PC-9 (cell line): ENCODE measurements at regions not wholly inside any gene's neighbourhood (a gene's known extent, or its start where the extent isn't known, plus 50 kb on each side); places are given as distances from the start of the nearest gene placed in this dataset.

ENCODE experiments used
- BruUV-seq: library from RNA; stranded (reverse); fragments of 400-500 nt; replicated peaks from 2 replicates; lab custom pipeline; 2021; lab: Mats Ljungman, UMichigan
- CTCF ChIA-PET: fragments of 300-600 bp; sonication (Branson Sonifier 250); formaldehyde crosslinking; loops from one replicate; lab custom pipeline; 2022; ENCODE audit warnings: antibody characterized with exemption; lab: Charles Lee
- POLR2A ChIA-PET: fragments of 300-600 bp; sonication (Branson Sonifier 250); formaldehyde crosslinking; loops from one replicate; lab custom pipeline; 2022; ENCODE audit warnings: antibody characterized with exemption; ENCODE audit not compliant: unreplicated experiment; lab: Charles Lee
- DNase-seq, 2 experiments: peaks; one replicate each; pipeline versions ENCODE4 v3.0.0 to v3.0.0-alpha.2; 2015 to 2022; ENCODE audit warnings: mixed read lengths in 1 of 2
- H2AFZ ChIP-seq: fragments of 200-600 bp; sonication (generic); 2 replicates; pipeline ENCODE4 v1.8.1; 2017; ENCODE audit warnings: antibody characterized with exemption
- H3F3A ChIP-seq: fragments of 200-600 bp; sonication (generic); 2 replicates; pipeline ENCODE4 v1.8.1; 2017; ENCODE audit warnings: antibody characterized with exemption, mild to moderate bottlenecking, low read depth; ENCODE audit not compliant: insufficient read depth
- H3K27ac ChIP-seq: fragments of 200-600 bp; sonication (generic); 2 replicates; pipeline ENCODE4 v1.6.1; 2016; ENCODE audit warnings: mixed run types
- H3K27me3 ChIP-seq: fragments of 200-600 bp; sonication (generic); 2 replicates; pipeline ENCODE4 v1.6.1; 2016; ENCODE audit warnings: low read depth, mixed run types; ENCODE audit not compliant: insufficient read depth
- H3K36me3 ChIP-seq: fragments of 200-600 bp; sonication (generic); 2 replicates; pipeline ENCODE4 v1.6.1; 2016; ENCODE audit warnings: low read depth, mixed run types
- H3K4me1 ChIP-seq: fragments of 200-600 bp; sonication (generic); replicated peaks from 2 replicates; pipeline ENCODE4 v1.6.1; 2016; ENCODE audit warnings: mixed run types; ENCODE audit not compliant: insufficient read depth
- H3K4me2 ChIP-seq: fragments of 200-600 bp; sonication (generic); 2 replicates; pipeline ENCODE4 v1.6.1; 2017; ENCODE audit warnings: mixed run types
- H3K4me3 ChIP-seq: fragments of 200-600 bp; sonication (generic); 2 replicates; pipeline ENCODE4 v1.6.1; 2016; ENCODE audit warnings: mixed run types
- H3K79me2 ChIP-seq: fragments of 200-600 bp; sonication (generic); 2 replicates; pipeline ENCODE4 v1.6.1; 2017; ENCODE audit warnings: low read depth, mixed run types
- H3K9me2 ChIP-seq: fragments of 200-600 bp; sonication (generic); 2 replicates; pipeline ENCODE4 v1.8.1; 2017; ENCODE audit warnings: mild to moderate bottlenecking; ENCODE audit not compliant: insufficient read depth
- H3K9me3 ChIP-seq: fragments of 200-600 bp; sonication (generic); 2 replicates; pipeline ENCODE4 v1.8.1; 2016; ENCODE audit warnings: low read depth; ENCODE audit not compliant: insufficient read depth
- H4K20me1 ChIP-seq: fragments of 200-600 bp; sonication (generic); 2 replicates; pipeline ENCODE4 v1.8.1; 2017; ENCODE audit not compliant: insufficient read depth
- CTCF ChIP-seq: fragments of 200-600 bp; sonication (generic); conservative IDR thresholded peaks from 2 replicates; pipeline ENCODE4 v1.6.1; 2017; ENCODE audit warnings: mixed run types, antibody characterized with exemption, mild to moderate bottlenecking, moderate library complexity
- EZH2 ChIP-seq: fragments of 200-600 bp; sonication (generic); IDR thresholded peaks from 2 replicates; pipeline ENCODE4 v1.8.0; 2017; ENCODE audit warnings: antibody characterized with exemption, low read depth
- intact Hi-C: fragments of 100-400 bp; cut with micrococcal nuclease; formaldehyde crosslinking; loops from one replicate; pipeline ENCODE4 v1.10.0; 2022; ENCODE audit not compliant: unreplicated experiment

GRCh38 chr20:43849496-43850186 is 65.0 kb upstream of the TOX2 start:
- no peak overlapping the region for H3K4me3 ChIP-seq

GRCh38 chr20:43846516-43846905 is 68.1 kb upstream of the TOX2 start:
- no peaks in the 10 kb centered on the region for H3K36me3 ChIP-seq
- ChIA-PET POLR2A (interaction anchor here (0.8 kb wide), 1 partner anchor 360 kb away, joined by 15 read pairs; no protein-coding TSS in a partner anchor), CTCF (no interaction called here)
- H2AFZ ChIP-seq, result 0 out of 2 replicates have a peak overlapping the region, but pooled peaks have one; percentile 53
- H4K20me1 ChIP-seq, result no peaks in the 10 kb centered on the region
- no peak overlapping the region for H3K4me3 ChIP-seq
- BruUV-seq, result no TSS peak
- DNase-seq, result no peak
- H3K4me1 ChIP-seq, result peaks cover 85% of the 10 kb centered on the region
- H3K9me2 ChIP-seq, result no peaks in the 10 kb centered on the region
- peak overlapping the region; percentile 88 for H3K27ac ChIP-seq
- no peaks in the 10 kb centered on the region for H3K27me3 ChIP-seq
- no peak for TF ChIP-seq CTCF
- TF ChIP-seq EZH2, result no peak
- peak overlapping the region; percentile 64 for H3K4me2 ChIP-seq
- intact Hi-C loops, result loop anchor here (10.0 kb wide), 1 partner anchor 168 kb away; no protein-coding TSS in a partner anchor
- H3K9me3 ChIP-seq, result no peaks in the 10 kb centered on the region
- H3F3A ChIP-seq, result peaks cover 78% of the 10 kb centered on the region
- H3K79me2 ChIP-seq, result no peaks in the 10 kb centered on the region

More at GRCh38 chr20:43849496-43850186, 65.0 kb upstream of the TOX2 start:
- Histone ChIP-seq H4K20me1 (no peaks in the 10 kb centered on the region), H3K4me2 (peak overlapping the region; percentile 64), H3K27me3 (no peaks in the 10 kb centered on the region), H3K27ac (peak overlapping the region; percentile 78), H3K9me2 (no peaks in the 10 kb centered on the region), H3K36me3 (no peaks in the 10 kb centered on the region), H3F3A (peaks cover 51% of the 10 kb centered on the region), H3K9me3 (no peaks in the 10 kb centered on the region), H3K4me1 (peaks cover 54% of the 10 kb centered on the region), H3K79me2 (no peaks in the 10 kb centered on the region), H2AFZ (peak overlapping the region; percentile 68; the same call in 1 of the 2 replicates)
- ChIA-PET POLR2A (no interaction called here), CTCF (no interaction called here)
- no TSS peak for BruUV-seq
- intact Hi-C loops, result loop anchor here (10.0 kb wide), 1 partner anchor 165 kb away; no protein-coding TSS in a partner anchor
- no peak for TF ChIP-seq EZH2
- TF ChIP-seq CTCF, result no peak
- peak; percentile 53 to 83 for DNase-seq

GRCh38 chr20:43844778-43845614 is 69.7 kb upstream of the TOX2 start:
- Histone ChIP-seq H3K4me2 (peak overlapping the region; percentile 64), H3K27ac (peak overlapping the region; percentile 88), H3K4me3 (peak overlapping the region; percentile 5; the same call in 1 of the 2 replicates), H2AFZ (no peak overlapping the region), H3F3A (peaks cover 63% of the 10 kb centered on the region), H3K36me3 (no peaks in the 10 kb centered on the region), H3K9me3 (no peaks in the 10 kb centered on the region), H3K79me2 (no peaks in the 10 kb centered on the region), H3K9me2 (no peaks in the 10 kb centered on the region), H3K27me3 (no peaks in the 10 kb centered on the region), H3K4me1 (peaks cover 72% of the 10 kb centered on the region), H4K20me1 (no peaks in the 10 kb centered on the region)
- BruUV-seq, result no TSS peak
- no peak for TF ChIP-seq EZH2
- peak; percentile 68 for TF ChIP-seq CTCF
- intact Hi-C loops, result loop anchor here (1.0 to 10.0 kb wide), 8 partner anchors 62 to 345 kb away; no protein-coding TSS in a partner anchor
- DNase-seq, result peak; percentile 80 to 98
- ChIA-PET POLR2A (interaction anchor here (0.5 to 0.7 kb wide), 4 partner anchors 57 to 332 kb away, joined by 3 to 8 read pairs (median 4); no protein-coding TSS in a partner anchor), CTCF (interaction anchor here (0.6 to 1.4 kb wide), 5 partner anchors 66 to 236 kb away, joined by 4 to 8 read pairs (median 5); no protein-coding TSS in a partner anchor)
